IPS DF 6.9 (cell line): ENCODE measurements at regions not wholly inside any gene's neighbourhood (a gene's known extent, or its start where the extent isn't known, plus 50 kb on each side); places are given as distances from the start of the nearest gene placed in this dataset.

ENCODE experiments used
- DNase-seq: peaks from one replicate; pipeline ENCODE4 v3.0.0-alpha.2; 2013; ENCODE audit warnings: low read depth, low spot score
- H3K27ac ChIP-seq: one replicate; pipeline ENCODE4 v1.5.1; 2013; ENCODE audit warnings: low read length, control low read depth
- H3K27me3 ChIP-seq: 2 replicates; pipeline ENCODE4 v1.6.1; 2013; ENCODE audit warnings: mild to moderate bottlenecking, low read length; ENCODE audit not compliant: control insufficient read depth, insufficient read depth
- H3K36me3 ChIP-seq: 2 replicates; pipeline ENCODE4 v1.6.1; 2013; ENCODE audit warnings: low read length; ENCODE audit not compliant: control insufficient read depth, insufficient read depth
- H3K4me1 ChIP-seq: 2 replicates; pipeline ENCODE4 v1.6.1; 2013; ENCODE audit warnings: low read length; ENCODE audit not compliant: control insufficient read depth, insufficient read depth
- H3K4me3 ChIP-seq: 2 replicates; pipeline ENCODE4 v1.5.1; 2013; ENCODE audit warnings: mild to moderate bottlenecking, low read length
- H3K9me3 ChIP-seq: 2 replicates; pipeline ENCODE4 v1.6.1; 2013; ENCODE audit warnings: low read length, inconsistent platforms; ENCODE audit not compliant: control insufficient read depth, insufficient read depth
- WGBS: extraction: QIAGEN DNeasy Blood & Tissue Kit; methylation state at CpG from one replicate; pipeline ENCODE4 v1.1.7; 2013; ENCODE audit warnings: mixed read lengths, missing lambda C conversion rate; ENCODE audit not compliant: insufficient read length, insufficient coverage; 5-methylcytosine and 5-hydroxymethylcytosine counted together

DNA sequence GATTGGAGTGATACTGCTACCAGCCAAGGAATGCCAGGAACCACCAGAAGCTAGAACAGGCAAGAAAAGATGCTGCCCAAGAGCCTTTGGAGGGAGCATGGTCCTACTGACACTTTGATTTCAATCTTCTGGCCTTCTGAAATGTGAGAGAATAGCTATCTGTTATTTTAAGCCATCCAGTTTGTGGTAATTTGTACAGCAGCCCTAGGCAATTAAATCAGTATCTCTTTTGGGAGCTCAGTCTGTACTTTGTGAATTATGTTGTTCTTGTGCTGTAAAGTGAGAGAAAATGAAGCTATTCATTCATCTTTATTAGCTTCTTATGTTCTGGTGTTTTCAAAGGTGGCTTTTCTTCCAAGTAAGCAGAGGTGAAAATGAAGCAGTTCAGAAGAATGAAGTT, 381.3 kb downstream of the PDCD6IP start:
- 0 out of 2 replicates have a peak, but pooled peaks cover 1% of the 10 kb centered on the region for H3K4me1 ChIP-seq
- H3K27me3 ChIP-seq: no peaks in the 10 kb centered on the region
- no peak overlapping the region for H3K27ac ChIP-seq
- no peaks in the 10 kb centered on the region for H3K9me3 ChIP-seq
- H3K4me3 ChIP-seq: no peak overlapping the region
- H3K36me3 ChIP-seq: no peaks in the 10 kb centered on the region
- DNase-seq: no peak

DNA sequence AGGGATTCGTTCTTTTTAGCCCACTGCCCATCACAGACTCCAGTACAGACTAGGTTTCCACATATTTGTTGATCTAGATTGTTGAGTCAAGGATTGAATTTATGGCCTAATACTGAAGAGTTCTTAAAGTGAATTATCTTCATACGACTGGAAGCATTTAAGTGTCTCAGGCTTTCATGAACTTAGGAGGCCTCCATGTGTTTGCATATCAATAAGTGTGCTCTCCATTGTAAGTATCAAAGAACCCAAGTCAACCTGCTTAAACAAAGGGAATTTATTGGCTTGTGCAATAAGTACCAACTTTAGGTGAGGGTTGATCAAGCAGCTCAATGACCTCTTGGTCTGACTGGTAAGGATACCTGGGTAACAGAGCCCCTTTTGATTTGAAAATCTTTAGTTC, 382.1 kb downstream of the PDCD6IP start:
- Histone ChIP-seq H3K9me3 (no peaks in the 10 kb centered on the region), H3K27me3 (no peaks in the 10 kb centered on the region), H3K4me3 (no peak overlapping the region), H3K36me3 (no peaks in the 10 kb centered on the region), H3K4me1 (0 out of 2 replicates have a peak, but pooled peaks cover 1% of the 10 kb centered on the region), H3K27ac (no peak overlapping the region)
- no CpG with 5 or more reads among the region's 2 CpGs for WGBS
- no peak for DNase-seq

DNA sequence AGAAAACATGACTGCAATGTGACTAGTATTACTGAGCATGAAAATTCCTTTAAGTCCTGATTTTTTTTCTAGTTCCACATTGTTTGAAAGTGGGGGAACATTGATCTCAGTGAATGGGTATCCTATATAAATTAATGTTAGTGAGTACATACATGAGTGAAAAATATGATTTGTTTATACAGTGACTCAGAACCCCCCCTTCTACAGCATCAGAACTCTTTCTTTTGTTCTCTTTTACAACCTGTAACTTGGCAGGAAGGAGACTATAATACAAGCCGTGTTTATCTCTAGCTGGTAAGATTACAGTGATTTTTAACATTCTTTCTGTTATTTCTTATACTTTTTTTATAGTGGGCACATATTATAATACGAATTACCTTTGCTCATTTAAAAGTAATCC, 384.7 kb downstream of the PDCD6IP start:
- H3K4me3 ChIP-seq: no peak overlapping the region
- no peaks in the 10 kb centered on the region for H3K36me3 ChIP-seq
- WGBS: no CpG with 5 or more reads among the region's 2 CpGs
- no peak overlapping the region for H3K27ac ChIP-seq
- DNase-seq: no peak
- H3K27me3 ChIP-seq: no peaks in the 10 kb centered on the region
- no peaks in the 10 kb centered on the region for H3K9me3 ChIP-seq
- H3K4me1 ChIP-seq: 0 out of 2 replicates have a peak, but pooled peaks cover 1% of the 10 kb centered on the region

DNA sequence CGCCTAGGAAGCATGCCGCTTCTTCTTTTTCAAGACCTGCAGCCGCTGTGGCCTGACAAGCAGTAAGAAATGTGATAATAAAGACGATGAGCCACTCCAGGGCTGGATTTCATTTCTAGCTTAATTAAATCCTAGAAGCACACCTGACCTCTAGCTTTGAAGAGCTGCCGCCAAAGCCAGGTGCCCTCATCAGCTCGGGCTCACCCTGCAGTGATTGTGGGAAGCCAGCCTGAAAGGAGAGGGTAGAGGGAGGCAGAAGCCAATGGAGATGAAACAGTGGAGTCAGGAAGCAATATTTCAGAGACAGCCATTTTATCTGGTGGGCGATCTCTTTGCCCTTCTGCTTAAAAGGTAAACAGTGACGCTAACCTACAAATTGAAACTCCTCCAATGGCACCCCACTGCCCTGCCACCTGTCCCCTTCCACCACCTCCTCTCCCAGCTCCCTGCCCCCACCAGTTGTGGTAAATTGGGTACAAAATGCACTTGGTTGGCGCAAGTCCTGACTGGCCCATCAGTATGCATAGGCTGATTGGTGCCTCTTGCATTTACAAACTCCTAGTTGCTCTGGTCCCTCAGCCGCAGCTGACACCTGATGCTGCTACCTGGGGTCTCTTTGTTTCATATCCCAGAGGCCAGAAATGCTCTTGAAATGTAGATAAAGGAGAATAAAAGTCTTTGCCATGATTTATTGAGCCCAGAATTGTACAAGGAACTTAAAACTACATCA, 385.3 kb downstream of the PDCD6IP start:
- no peaks in the 10 kb centered on the region for H3K27me3 ChIP-seq
- no peak overlapping the region for H3K27ac ChIP-seq
- WGBS: no CpG with 5 or more reads among the region's 10 CpGs
- H3K36me3 ChIP-seq: no peaks in the 10 kb centered on the region
- no peak overlapping the region for H3K4me3 ChIP-seq
- DNase-seq: no peak
- 0 out of 2 replicates have a peak, but pooled peaks cover 1% of the 10 kb centered on the region for H3K4me1 ChIP-seq
- H3K9me3 ChIP-seq: no peaks in the 10 kb centered on the region

DNA sequence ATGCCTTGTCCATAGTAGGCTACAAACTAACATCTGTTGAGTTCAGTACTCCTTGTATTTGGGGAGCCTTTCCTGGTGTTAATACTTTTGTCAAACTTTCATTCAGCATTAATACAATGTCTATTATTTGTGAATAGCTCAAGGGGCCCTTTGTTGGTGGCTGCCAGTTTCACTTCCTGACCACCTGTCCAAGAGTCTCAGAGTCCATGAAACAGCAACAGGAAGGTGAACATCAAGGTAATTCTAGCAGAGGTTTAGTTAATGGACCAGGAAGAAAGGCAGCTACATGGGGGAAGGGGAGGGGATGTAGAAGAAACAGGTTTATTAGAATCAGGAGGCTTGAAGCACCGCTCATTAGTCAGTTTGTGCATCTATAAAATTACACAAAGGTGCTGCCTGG, 386.9 kb downstream of the PDCD6IP start:
- no peak overlapping the region for H3K4me3 ChIP-seq
- H3K36me3 ChIP-seq: no peaks in the 10 kb centered on the region
- WGBS: no CpG with 5 or more reads among the region's 1 CpG
- no peak overlapping the region for H3K27ac ChIP-seq
- H3K27me3 ChIP-seq: no peaks in the 10 kb centered on the region
- 0 out of 2 replicates have a peak, but pooled peaks cover 1% of the 10 kb centered on the region for H3K4me1 ChIP-seq
- no peaks in the 10 kb centered on the region for H3K9me3 ChIP-seq
- no peak for DNase-seq

DNA sequence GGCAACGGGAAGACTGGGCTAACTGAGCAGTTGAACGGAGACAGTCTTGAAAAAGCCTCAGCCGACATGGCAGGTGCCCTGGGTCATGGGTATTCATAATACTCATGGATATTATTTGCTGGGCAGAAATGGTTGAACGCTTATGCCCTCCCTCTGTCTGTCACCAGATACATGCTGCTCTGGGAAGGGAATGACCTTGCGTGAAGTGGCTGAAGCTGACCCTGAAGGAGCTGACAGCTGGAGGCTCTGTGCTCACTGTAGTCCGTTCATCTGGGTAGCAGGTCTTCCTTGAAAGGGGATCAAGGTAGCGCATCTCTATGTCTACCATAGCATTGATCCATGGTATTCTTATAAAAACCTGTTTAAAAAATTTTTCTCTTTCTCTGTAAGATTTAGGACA, 390.7 kb downstream of the PDCD6IP start:
- Histone ChIP-seq H3K36me3 (no peaks in the 10 kb centered on the region), H3K9me3 (no peaks in the 10 kb centered on the region), H3K27me3 (no peaks in the 10 kb centered on the region), H3K4me3 (no peak overlapping the region), H3K27ac (no peak overlapping the region), H3K4me1 (no peaks in the 10 kb centered on the region)
- DNase-seq: no peak
- no CpG with 5 or more reads among the region's 7 CpGs for WGBS

DNA sequence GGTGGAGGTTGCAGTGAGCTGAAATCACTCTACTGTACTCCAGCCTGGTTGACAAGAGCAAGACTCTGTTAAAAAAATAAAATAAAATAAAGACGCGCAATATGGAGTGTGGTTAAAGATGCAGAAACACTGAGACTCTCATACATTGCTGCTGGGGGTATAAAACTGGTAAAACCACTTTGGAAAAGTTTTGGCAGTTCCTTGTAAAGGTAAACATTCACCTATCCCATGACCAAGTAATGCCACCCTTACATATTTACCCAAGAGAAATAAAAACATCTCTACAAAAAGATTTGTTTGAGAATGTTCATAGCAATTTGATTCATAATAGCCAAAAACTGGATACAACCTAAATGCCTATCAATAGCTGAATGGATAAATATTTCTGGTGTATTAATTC, 398.5 kb downstream of the PDCD6IP start:
- no CpG with 5 or more reads among the region's 2 CpGs for WGBS
- Histone ChIP-seq H3K9me3 (no peaks in the 10 kb centered on the region), H3K36me3 (no peaks in the 10 kb centered on the region), H3K4me1 (no peaks in the 10 kb centered on the region), H3K27ac (no peak overlapping the region), H3K4me3 (no peak overlapping the region), H3K27me3 (no peaks in the 10 kb centered on the region)
- no peak for DNase-seq

DNA sequence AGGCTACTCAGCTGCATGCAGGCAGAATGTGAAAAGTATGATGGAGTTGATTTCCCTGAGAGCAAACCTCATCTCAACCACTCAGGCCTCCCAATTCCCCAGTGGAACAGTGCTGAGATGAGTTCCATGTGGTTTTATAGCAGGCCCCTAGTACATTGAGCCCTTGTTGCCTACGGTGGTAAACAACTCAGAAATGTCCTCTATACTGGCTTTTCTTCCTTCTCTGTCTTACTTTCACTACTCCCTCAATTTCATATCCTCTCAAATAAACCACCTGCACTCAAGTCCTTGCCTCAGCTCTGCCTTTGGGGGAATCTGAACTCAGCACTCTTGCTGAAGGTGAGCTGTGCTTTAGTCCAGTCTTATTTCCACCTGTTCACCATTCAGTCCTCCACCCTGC, 399.9 kb downstream of the PDCD6IP start:
- Histone ChIP-seq H3K27ac (no peak overlapping the region), H3K27me3 (no peaks in the 10 kb centered on the region), H3K4me1 (no peaks in the 10 kb centered on the region), H3K9me3 (no peaks in the 10 kb centered on the region), H3K4me3 (no peak overlapping the region), H3K36me3 (no peaks in the 10 kb centered on the region)
- no CpG with 5 or more reads among the region's 1 CpG for WGBS
- DNase-seq: no peak

DNA sequence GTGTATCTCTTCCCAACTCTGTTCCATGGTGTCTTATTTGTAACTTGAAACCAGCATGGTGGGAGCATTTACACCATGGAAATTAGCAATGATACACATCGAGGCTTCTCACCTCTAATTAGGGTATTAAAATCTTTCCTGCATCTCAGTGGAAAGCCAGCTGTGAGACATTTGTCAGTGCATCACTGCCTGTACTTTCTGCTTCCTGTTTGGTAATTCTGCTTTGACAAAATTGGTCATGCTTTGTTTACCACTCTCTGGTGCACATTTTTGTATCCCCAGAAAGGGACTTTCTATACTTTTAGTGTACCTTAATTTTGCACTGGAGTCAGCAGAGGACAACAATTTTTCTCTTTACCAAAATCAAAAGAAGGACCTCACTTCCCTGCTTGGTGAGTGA, 402.1 kb downstream of the PDCD6IP start:
- H3K4me3 ChIP-seq: no peak overlapping the region
- no peaks in the 10 kb centered on the region for H3K9me3 ChIP-seq
- no peak overlapping the region for H3K27ac ChIP-seq
- DNase-seq: no peak
- no peaks in the 10 kb centered on the region for H3K27me3 ChIP-seq
- no peaks in the 10 kb centered on the region for H3K4me1 ChIP-seq
- WGBS: no CpG with 5 or more reads among the region's 1 CpG
- H3K36me3 ChIP-seq: no peaks in the 10 kb centered on the region

DNA sequence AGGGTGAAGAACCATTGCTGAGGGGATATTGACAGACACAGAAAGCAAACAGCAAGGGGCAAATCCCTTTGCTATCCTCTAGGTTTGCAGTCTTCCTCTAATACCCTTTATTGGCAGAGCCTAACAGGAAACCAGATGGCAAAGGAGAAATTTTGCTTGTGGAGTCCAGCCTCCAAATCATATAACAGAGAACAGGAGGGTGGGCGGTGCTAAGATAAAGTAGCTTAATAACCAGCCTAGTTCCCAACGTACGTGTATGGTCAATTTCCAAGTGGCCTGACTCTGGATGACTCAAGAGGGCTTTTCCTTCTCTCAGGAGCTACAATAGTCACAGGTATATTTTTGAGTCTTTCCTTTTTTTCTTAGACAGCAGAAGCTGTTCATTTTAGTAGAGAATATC, 404.5 kb downstream of the PDCD6IP start:
- DNase-seq: no peak
- H3K36me3 ChIP-seq: no peaks in the 10 kb centered on the region
- H3K9me3 ChIP-seq: no peaks in the 10 kb centered on the region
- no CpG with 5 or more reads among the region's 3 CpGs for WGBS
- no peaks in the 10 kb centered on the region for H3K27me3 ChIP-seq
- H3K4me3 ChIP-seq: no peak overlapping the region
- no peak overlapping the region for H3K27ac ChIP-seq
- H3K4me1 ChIP-seq: no peaks in the 10 kb centered on the region

DNA sequence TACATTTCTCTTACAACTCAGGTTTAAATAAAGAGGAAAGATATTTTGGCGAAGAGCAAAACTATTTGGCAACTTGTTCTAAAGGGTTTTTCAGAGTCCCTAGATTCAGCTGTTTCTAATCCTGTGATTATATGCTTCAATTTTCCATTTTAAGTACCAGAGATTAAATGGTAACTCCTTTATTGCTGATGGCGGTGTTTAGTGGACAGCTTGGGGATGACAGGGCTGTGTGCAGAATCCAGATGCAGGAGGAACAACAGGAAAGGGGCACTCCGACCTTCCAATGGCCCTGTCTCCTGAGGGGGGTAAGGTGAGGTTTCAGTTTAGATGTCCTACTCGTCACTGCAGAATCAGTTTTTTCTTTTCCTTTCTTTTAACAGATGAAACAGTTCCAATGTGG, 405.0 kb downstream of the PDCD6IP start:
- H3K4me3 ChIP-seq: no peak overlapping the region
- H3K4me1 ChIP-seq: no peaks in the 10 kb centered on the region
- no peaks in the 10 kb centered on the region for H3K9me3 ChIP-seq
- no peaks in the 10 kb centered on the region for H3K36me3 ChIP-seq
- no peaks in the 10 kb centered on the region for H3K27me3 ChIP-seq
- no CpG with 5 or more reads among the region's 4 CpGs for WGBS
- no peak overlapping the region for H3K27ac ChIP-seq
- no peak for DNase-seq
